ENCODE measurements at regions not wholly inside any gene's neighbourhood (a gene's known extent, or its start where the extent isn't known, plus 50 kb on each side); places are given as distances from the start of the nearest gene placed in this dataset.
"Not testable (repeated sequence)": the region's sequence is repeated elsewhere in the genome, so short reads cannot be mapped to it uniquely, and the experiment has no call there.

DNA sequence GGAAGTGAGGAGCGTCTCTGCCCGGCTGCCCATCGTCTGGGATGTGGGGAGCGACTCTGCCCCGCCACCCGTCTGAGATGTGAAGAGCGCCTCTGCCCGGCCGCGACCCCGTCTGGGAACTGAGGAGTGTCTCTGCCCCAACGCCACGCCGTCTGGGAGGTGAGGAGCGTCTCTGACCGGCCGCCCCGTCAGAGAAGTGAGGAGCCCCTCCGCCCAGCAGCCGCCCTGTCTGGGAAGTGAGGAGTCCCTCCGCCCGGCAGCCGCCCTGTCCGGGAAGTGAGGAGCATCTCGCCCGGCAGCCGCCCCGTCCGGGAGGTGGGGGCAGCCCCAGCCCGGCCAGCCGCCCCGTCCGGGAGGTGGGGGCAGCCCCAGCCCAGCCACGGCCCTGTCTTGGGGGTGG lies 60.9 kb downstream of the ANXA2R start:
- H3K27ac ChIP-seq, result not testable (repeated sequence)

GRCh38 chr5:42974536-42974935 lies 65.6 kb downstream of the ANXA2R start:
- no peaks in the 10 kb centered on the region for H3K9me3 ChIP-seq
- no peak overlapping the region for H3K4me3 ChIP-seq
- no peaks in the 10 kb centered on the region for H3K4me1 ChIP-seq
- TF ChIP-seq, protein P1, sequence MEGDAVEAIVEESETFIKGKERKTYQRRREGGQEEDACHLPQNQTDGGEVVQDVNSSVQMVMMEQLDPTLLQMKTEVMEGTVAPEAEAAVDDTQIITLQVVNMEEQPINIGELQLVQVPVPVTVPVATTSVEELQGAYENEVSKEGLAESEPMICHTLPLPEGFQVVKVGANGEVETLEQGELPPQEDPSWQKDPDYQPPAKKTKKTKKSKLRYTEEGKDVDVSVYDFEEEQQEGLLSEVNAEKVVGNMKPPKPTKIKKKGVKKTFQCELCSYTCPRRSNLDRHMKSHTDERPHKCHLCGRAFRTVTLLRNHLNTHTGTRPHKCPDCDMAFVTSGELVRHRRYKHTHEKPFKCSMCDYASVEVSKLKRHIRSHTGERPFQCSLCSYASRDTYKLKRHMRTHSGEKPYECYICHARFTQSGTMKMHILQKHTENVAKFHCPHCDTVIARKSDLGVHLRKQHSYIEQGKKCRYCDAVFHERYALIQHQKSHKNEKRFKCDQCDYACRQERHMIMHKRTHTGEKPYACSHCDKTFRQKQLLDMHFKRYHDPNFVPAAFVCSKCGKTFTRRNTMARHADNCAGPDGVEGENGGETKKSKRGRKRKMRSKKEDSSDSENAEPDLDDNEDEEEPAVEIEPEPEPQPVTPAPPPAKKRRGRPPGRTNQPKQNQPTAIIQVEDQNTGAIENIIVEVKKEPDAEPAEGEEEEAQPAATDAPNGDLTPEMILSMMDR (IDR thresholded peaks at IDR 0.05), result no peak
- H3K27ac ChIP-seq, result no peak overlapping the region
- intact Hi-C loops (cut with DNase I; ENCODE audit: low total_unique reads), result no loop called here
- DNase-seq, result no peak
- H3K36me3 ChIP-seq, result no peaks in the 10 kb centered on the region
- no peaks in the 10 kb centered on the region for H3K27me3 ChIP-seq

More for the DNA sequence above, 60.9 kb downstream of the ANXA2R start:
- H3K27me3 ChIP-seq; H3K4me3 ChIP-seq; H3K36me3 ChIP-seq; H3K4me1 ChIP-seq; intact Hi-C loops (cut with DNase I; ENCODE audit: low total_unique reads); H3K9me3 ChIP-seq; DNase-seq: not testable (repeated sequence)

DNA sequence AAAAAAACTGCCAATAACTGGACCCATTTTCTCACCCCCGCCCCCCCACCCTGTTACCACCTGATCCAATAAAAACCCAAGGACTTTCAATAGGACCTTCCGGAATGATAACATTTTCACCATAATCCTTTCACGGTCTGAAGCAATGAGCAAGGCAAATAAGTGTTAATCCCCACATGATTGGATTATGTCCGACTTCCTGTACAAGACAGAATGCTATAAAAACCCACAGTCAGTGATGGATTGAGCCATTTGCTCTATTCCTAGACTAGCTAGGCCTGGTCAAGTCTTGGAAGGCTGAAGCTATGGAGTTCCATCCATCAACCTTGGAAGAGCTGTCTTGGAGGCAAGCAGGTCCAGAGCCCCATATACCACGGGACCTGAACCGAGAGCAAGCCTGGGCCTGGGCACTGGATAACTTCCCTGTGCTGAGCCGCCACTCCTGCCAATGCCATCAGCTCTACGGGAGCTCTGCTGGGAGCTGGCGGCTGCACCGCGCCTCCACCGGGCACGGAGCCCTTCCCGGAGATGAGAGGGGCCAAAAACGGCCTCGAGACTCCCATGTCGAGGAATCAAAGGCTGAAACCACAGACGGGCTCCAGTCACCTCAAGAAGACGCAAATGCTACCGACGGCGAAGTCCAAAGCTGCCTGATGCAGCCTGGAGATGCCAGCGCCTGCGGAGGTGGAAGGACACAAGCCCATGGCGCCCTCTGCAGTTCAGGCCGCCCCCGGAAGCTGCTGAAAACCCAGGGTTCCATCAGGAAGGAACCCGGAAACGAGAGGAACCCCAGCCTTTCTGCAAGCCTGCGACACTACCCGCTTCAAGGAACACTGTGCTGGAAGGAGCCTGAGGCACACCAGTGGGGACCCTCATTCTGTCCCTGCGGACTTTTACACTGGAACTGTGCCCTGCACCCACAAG lies 69.2 kb downstream of the ANXA2R start:
- TF ChIP-seq, protein P1 (IDR thresholded peaks at IDR 0.05), result peak in 1 of 2 experiments; percentile 7
- no peaks in the 10 kb centered on the region for H3K27me3 ChIP-seq
- no peaks in the 10 kb centered on the region for H3K4me1 ChIP-seq
- no peak overlapping the region for H3K27ac ChIP-seq
- intact Hi-C loops (cut with DNase I; ENCODE audit: low total_unique reads), result no loop called here
- H3K9me3 ChIP-seq, result no peaks in the 10 kb centered on the region
- H3K4me3 ChIP-seq, result no peak overlapping the region
- no peak for DNase-seq
- no peaks in the 10 kb centered on the region for H3K36me3 ChIP-seq

- DNase-seq, result no peak
- H3K9me3 ChIP-seq, result no peaks in the 10 kb centered on the region
- H3K4me3 ChIP-seq, result no peak overlapping the region
- TF ChIP-seq, protein P1 (IDR thresholded peaks at IDR 0.05), result no peak
- intact Hi-C loops (cut with DNase I; ENCODE audit: low total_unique reads), result no loop called here
- no peaks in the 10 kb centered on the region for H3K4me1 ChIP-seq
- H3K27ac ChIP-seq, result no peak overlapping the region
- no peaks in the 10 kb centered on the region for H3K27me3 ChIP-seq
- no peaks in the 10 kb centered on the region for H3K36me3 ChIP-seq
These were observed 74.2 kb downstream of the ANXA2R start for GRCh38 chr5:42965934-42966333.

- no peaks in the 10 kb centered on the region for H3K27me3 ChIP-seq
- no peak overlapping the region for H3K27ac ChIP-seq
- H3K9me3 ChIP-seq, result no peaks in the 10 kb centered on the region
- intact Hi-C loops (cut with DNase I; ENCODE audit: low total_unique reads), result no loop called here
- H3K4me3 ChIP-seq, result no peak overlapping the region
- TF ChIP-seq, protein P1 (IDR thresholded peaks at IDR 0.05), result no peak
- no peaks in the 10 kb centered on the region for H3K36me3 ChIP-seq
- DNase-seq, result no peak
- no peaks in the 10 kb centered on the region for H3K4me1 ChIP-seq
These were observed 76.7 kb downstream of the ANXA2R start for GRCh38 chr5:42963412-42963811.

- no peaks in the 10 kb centered on the region for H3K9me3 ChIP-seq
- TF ChIP-seq, protein P1 (IDR thresholded peaks at IDR 0.05), result no peak
- no peaks in the 10 kb centered on the region for H3K27me3 ChIP-seq
- H3K36me3 ChIP-seq, result no peaks in the 10 kb centered on the region
- intact Hi-C loops (cut with DNase I; ENCODE audit: low total_unique reads), result no loop called here
- no peaks in the 10 kb centered on the region for H3K4me1 ChIP-seq
- H3K4me3 ChIP-seq, result no peak overlapping the region
- no peak overlapping the region for H3K27ac ChIP-seq
- DNase-seq, result no peak
These were observed 78.0 kb downstream of the ANXA2R start for GRCh38 chr5:42962124-42962523.

Measured in tibial artery (tissue), 4 donors.